ENCODE measurements at regions not wholly inside any gene's neighbourhood (a gene's known extent, or its start where the extent isn't known, plus 50 kb on each side); places are given as distances from the start of the nearest gene placed in this dataset.

- FAIRE-seq (no peak), DNase-seq (ENCODE audit: insufficient read length, low spot score) (peak; percentile 48)
- no peak for TF ChIP-seq POLR2A (IDR thresholded peaks at IDR 0.05; ENCODE audit: low read depth, low read length)
These were observed 82.0 kb downstream of the FOXL3 start for GRCh38 chr7:371779-372545.

DNA sequence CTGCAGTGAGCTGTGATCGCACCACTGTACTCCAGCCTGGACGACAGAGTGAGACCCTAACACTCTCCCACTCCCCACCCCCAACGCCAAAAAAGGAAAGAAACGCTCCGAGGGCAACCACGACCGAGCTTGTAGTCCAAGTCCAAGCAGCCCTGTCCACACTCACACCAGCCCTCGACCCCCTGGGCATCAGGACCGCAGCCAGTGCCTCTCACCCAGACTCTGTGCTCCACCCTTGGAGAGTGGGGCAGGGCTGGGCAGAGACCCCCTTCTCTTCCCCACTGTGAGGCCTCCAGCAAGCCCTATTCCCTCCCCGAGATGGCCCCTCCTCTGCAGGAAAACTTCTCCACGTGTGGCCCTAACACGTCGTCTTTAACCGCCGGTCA, 82.6 kb downstream of the FOXL3 start:
- FAIRE-seq = no peak

DNA sequence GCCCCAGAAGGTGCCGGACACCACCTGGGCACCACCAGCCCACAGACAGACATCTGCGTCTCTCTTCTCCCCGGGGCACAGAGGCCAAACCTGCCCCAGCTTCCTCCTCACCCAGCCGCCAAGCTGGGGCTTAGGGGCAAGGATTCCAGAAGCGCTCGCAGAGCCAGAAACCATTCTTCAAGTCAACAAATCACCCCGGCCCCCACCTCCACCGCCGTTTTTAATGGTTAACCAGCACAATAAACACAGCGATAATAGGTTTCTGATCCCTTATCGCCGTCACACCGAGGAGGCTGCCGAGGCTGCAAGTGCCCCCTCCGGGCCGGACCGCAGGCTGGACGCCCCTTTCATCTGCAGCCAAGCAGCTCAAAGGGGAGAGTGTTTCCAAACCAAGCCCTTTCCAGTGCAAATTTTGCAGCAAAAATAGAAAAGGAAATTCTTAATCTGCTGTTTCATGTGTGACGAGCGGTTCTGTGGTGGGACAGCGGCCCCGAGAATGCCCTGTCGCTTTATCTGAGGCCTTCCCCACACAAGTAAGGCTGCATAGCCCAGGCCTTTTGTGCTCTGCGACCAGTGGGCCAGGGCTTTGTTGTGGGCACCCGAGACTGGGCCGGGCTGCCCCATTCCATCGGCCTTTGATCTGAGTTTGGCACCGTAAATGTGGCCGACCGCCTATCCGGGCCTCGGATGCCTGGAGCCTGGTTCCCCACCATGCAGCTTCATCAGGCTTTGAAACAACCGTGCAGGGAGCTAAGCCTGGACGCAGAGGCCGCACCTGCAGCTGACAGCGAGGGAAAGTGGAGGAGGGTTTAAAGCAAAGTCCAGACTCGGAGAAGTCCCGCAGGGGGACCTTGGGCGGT, 83.2 kb downstream of the FOXL3 start:
- DNase-seq (ENCODE audit: insufficient read length, low spot score) (no peak), FAIRE-seq (no peak)
- no peak for TF ChIP-seq POLR2A (IDR thresholded peaks at IDR 0.05; ENCODE audit: low read depth, low read length)

More for the DNA sequence above, 82.6 kb downstream of the FOXL3 start:
- no peak for TF ChIP-seq POLR2A (IDR thresholded peaks at IDR 0.05; ENCODE audit: low read depth, low read length)
- no peak for DNase-seq (ENCODE audit: insufficient read length, low spot score)

GRCh38 chr7:373818-374705, 84.1 kb downstream of the FOXL3 start:
- no peak for DNase-seq (ENCODE audit: insufficient read length, low spot score)
- FAIRE-seq = no peak
- TF ChIP-seq POLR2A (IDR thresholded peaks at IDR 0.05; ENCODE audit: low read depth, low read length) = no peak

DNA sequence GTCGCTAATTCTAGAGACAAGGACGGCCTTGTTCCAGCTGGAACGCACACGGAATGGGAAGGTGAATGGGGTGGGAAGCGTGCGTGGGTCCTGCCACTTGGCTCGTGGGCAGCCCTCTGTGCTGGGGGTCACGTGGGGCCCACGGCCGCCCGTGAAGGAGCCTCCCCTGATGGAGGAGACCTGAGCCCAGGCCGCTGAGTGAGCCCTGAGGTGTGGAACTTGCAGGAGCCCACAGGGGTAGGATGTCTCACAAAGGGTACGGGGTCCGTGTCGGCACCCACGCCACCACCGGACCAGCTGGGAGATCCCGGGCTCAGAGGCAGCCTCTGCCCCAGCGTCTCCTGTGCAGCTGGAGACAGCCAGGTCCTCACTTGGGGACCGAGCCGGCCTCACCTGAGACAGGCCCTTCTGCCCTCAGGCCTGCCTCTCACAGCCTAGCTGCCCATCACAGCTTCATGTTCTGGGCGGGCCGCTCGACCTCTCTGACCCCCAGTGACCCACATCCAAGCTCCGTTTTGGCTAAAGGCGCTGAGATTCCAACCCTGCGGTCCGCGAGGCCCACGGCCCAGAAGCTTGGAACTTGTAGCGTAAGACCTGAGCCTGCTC, 84.8 kb downstream of the FOXL3 start:
- DNase-seq (ENCODE audit: insufficient read length, low spot score) (no peak), FAIRE-seq (no peak)
- TF ChIP-seq POLR2A (IDR thresholded peaks at IDR 0.05; ENCODE audit: low read depth, low read length) = no peak

DNA sequence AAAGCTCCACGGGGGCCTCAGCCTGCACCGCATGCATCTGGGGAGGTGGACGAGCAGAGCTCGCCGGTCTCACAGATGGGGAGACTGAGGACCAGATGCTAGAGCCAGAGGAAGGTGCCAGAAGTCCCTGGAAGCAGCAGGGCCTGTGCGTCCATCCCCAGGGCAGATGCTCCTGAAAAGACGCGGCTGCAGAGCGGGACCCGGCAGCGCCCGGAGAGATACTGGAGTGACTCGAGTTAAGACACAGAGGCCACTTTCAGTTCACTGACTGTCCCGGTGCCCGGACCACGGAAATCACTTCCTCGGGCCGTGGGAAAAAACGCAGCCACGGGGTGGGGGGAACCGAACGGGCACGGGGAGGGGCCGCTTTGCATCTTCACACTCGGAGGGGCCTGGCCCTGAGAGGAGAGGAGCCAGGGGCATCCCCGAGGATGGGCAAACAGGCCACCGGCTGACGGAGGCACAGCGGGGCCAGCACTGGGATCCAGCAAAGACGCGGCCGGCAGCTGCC, 85.4 kb downstream of the FOXL3 start:
- DNase-seq (ENCODE audit: insufficient read length, low spot score) = no peak
- no peak for FAIRE-seq
- TF ChIP-seq POLR2A (IDR thresholded peaks at IDR 0.05; ENCODE audit: low read depth, low read length) = no peak

GRCh38 chr7:375901-376305, 85.9 kb downstream of the FOXL3 start:
- no peak for TF ChIP-seq POLR2A (IDR thresholded peaks at IDR 0.05; ENCODE audit: low read depth, low read length)
- FAIRE-seq = no peak
- no peak for DNase-seq (ENCODE audit: insufficient read length, low spot score)

DNA sequence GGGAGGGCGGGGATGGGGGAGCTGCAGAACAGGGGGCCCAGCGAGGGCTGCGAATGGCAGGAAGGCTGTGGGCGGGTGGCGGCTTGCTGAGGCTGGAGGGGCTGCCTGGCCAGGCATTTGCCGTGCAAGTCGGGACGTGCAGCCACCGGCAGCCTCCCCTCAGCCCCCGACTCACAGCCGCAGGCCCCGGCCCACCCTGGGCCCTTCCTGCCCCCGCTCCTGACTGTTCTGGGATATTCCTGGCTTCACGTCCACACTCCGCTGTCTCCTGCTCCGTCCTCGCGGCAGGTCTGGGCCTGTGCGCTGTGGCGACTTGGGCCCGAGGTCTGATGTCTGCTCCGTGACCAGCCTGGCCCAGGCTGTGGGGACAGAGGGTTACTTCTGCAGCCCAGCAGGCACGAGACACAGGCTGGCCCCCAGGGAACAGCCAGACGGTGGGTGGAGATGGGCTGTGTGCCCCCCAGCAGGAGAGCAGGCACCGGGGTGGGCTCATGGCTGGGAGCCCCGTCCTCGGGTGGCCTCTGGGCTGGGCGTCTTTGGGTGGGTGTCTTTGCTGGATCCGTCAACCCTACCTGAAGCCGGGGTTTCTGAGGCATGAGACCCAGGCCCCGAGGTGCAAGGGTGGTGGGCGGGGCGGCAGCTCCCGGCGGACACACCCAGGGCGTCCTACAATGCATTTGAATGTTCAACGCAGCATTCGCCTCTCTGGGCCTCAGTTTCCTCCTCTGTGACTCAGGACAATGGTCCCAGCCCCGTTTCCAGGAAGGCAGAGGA, 86.5 kb downstream of the FOXL3 start:
- DNase-seq (ENCODE audit: insufficient read length, low spot score) (no peak), FAIRE-seq (no peak)
- TF ChIP-seq POLR2A (IDR thresholded peaks at IDR 0.05; ENCODE audit: low read depth, low read length) = no peak

DNA sequence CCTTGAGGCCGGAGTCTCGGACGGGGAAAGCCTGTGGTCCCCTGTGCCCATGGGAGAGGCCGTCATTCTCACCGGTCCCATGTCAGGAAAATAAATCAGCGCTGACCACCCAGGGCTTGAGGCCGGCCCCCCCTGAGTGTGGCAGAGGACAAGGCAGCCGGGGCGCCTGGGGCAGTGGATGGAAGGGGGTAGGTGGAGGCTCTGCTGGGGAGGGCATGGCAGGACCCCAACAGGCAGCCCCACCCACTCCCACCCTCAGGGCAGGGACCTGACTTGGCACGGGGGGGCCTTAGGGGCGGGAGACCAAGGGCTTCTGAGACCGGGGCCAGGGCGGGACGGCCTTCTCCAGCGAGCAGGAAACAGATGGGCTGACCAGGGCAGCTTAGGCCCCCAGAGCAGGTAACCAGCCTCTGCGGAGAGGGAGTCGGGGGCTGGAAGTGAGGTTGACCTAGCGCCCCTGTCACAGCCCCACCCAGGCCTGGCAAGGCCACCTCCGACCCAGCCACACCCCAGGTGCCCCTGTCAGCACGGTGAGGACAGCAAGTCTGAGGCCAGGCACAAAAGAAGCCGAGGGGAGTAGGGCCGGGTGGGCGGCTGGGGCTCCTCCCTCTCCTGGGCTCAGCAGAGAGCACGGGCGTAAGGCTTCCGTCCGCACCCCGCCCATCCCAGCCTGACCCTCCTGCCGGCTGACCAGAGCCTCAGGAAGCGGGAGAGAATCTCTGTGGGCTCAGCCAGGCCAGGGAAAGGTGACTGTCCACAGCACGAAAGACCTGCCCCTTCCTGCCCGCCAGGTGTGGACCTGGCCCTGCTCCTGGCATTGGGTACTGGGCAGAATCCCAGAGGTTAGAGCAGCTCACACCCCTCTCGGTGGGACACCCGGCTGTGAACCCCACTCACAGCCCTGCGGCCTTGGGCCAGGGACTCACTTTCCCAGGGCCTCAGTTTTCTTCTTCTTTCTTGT, 87.4 kb downstream of the FOXL3 start:
- no peak for TF ChIP-seq POLR2A (IDR thresholded peaks at IDR 0.05; ENCODE audit: low read depth, low read length)
- no peak for FAIRE-seq

GRCh38 chr7:378041-378420, 88.1 kb downstream of the FOXL3 start:
- FAIRE-seq (no peak), DNase-seq (ENCODE audit: insufficient read length, low spot score) (no peak)
- no peak for TF ChIP-seq POLR2A (IDR thresholded peaks at IDR 0.05; ENCODE audit: low read depth, low read length)

More for the DNA sequence above, 87.4 kb downstream of the FOXL3 start:
- DNase-seq (ENCODE audit: insufficient read length, low spot score) = no peak

GRCh38 chr7:378551-379455, 88.8 kb downstream of the FOXL3 start:
- no peak for TF ChIP-seq POLR2A (IDR thresholded peaks at IDR 0.05; ENCODE audit: low read depth, low read length)
- FAIRE-seq (no peak), DNase-seq (ENCODE audit: insufficient read length, low spot score) (no peak)
